ENCODE measurements at regions not wholly inside any gene's neighbourhood (a gene's known extent, or its start where the extent isn't known, plus 50 kb on each side); places are given as distances from the start of the nearest gene placed in this dataset.

DNA sequence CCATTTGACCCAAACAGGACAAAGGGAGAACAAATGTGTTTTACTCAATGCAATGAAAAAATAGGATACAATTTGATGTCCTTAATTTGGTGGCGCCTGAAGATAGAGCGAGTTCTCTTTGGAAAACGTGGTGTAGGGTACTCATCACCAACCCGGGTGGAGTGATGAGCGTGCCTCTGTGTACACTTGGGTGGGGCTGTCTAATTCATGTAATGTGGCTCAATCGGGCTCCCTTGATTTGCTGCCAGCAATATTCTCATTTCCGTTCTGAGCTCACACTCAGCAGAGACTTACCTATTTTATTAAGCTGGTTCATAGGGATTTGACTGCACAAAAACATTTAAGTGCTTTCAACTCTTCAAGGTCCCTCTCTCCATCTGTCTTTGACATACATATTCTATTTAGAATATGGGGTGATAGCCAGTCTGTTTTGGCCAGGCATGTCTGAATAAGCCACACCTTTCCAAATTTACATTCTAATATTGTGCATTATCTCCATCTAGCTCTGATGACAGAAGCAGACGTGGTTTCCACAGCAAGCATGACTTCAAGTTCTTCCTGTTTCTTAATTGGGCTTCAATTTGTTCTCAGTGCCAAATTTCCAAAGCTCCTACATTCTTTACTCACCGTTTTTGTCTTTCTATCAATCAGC is 162.5 kb downstream of the IRX2 start:
- no peak for TF ChIP-seq EP300 (IDR thresholded peaks at IDR 0.05)
- TF ChIP-seq, protein P1, sequence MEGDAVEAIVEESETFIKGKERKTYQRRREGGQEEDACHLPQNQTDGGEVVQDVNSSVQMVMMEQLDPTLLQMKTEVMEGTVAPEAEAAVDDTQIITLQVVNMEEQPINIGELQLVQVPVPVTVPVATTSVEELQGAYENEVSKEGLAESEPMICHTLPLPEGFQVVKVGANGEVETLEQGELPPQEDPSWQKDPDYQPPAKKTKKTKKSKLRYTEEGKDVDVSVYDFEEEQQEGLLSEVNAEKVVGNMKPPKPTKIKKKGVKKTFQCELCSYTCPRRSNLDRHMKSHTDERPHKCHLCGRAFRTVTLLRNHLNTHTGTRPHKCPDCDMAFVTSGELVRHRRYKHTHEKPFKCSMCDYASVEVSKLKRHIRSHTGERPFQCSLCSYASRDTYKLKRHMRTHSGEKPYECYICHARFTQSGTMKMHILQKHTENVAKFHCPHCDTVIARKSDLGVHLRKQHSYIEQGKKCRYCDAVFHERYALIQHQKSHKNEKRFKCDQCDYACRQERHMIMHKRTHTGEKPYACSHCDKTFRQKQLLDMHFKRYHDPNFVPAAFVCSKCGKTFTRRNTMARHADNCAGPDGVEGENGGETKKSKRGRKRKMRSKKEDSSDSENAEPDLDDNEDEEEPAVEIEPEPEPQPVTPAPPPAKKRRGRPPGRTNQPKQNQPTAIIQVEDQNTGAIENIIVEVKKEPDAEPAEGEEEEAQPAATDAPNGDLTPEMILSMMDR (IDR thresholded peaks at IDR 0.05): no peak
